AG04449 (cell line): ENCODE measurements at regions not wholly inside any gene's neighbourhood (a gene's known extent, or its start where the extent isn't known, plus 50 kb on each side); places are given as distances from the start of the nearest gene placed in this dataset.

Experiments used
- CTCF ChIA-PET: fragments of 350-600 bp; formaldehyde crosslinking; extraction: SDS; loops from one replicate; lab custom pipeline; 2021; ENCODE audit warnings: antibody characterized with exemption; lab: Yijun Ruan, JAX
- POLR2A ChIA-PET: fragments of 400-600, 350-600 bp; formaldehyde crosslinking; extraction: SDS; loops from one replicate; lab custom pipeline; 2020; ENCODE audit warnings: antibody characterized with exemption, inconsistent platforms; lab: Yijun Ruan, JAX
- DNase-seq: peaks from one replicate; pipeline ENCODE4 v3.0.0-alpha.2; 2010; ENCODE audit warnings: low read depth, low spot score
- H3K4me3 ChIP-seq: 2 replicates; pipeline ENCODE4 v1.5.1; 2011; ENCODE audit warnings: low read depth, mild to moderate bottlenecking, control low read depth, low read length
- TF ChIP-seq, protein P1 (sequence below): IDR thresholded peaks from one replicate; pipeline ENCODE4 v1.5.1; 2011; ENCODE audit warnings: mild to moderate bottlenecking, moderate library complexity, low read length, control low read depth, inconsistent platforms; ENCODE audit not compliant: insufficient read depth; ENCODE audit errors: missing control alignments

DNA sequence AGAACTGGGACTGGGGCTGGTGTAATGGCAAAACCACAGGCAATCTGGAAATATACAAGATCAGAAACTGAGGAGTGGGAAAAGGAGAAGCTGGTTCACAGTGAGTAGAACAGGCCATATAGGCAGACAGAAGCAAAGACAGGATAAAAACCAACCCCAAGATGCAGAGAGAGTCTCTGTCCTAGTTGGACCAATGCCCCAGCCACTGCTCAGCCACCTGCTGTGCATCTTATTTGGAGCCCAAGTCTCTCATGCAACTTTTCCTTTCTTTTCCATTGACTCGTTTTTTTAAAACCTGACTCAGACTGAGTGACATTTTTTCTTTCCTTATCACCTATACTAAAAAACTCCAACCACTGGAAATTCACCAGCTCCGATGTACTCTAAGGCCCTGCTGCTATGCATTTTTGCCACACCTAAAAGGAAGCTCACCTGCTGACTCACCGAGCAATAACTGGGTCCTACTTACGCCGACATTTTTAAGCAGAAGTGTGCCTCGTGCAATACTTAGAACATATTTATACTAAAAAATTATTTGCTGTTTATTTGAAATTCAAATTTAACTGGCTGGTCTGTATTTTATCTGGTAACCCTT lies 100.8 kb upstream of the XYLT1 start:
- TF ChIP-seq, protein P1, sequence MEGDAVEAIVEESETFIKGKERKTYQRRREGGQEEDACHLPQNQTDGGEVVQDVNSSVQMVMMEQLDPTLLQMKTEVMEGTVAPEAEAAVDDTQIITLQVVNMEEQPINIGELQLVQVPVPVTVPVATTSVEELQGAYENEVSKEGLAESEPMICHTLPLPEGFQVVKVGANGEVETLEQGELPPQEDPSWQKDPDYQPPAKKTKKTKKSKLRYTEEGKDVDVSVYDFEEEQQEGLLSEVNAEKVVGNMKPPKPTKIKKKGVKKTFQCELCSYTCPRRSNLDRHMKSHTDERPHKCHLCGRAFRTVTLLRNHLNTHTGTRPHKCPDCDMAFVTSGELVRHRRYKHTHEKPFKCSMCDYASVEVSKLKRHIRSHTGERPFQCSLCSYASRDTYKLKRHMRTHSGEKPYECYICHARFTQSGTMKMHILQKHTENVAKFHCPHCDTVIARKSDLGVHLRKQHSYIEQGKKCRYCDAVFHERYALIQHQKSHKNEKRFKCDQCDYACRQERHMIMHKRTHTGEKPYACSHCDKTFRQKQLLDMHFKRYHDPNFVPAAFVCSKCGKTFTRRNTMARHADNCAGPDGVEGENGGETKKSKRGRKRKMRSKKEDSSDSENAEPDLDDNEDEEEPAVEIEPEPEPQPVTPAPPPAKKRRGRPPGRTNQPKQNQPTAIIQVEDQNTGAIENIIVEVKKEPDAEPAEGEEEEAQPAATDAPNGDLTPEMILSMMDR: no peak
- no peak for DNase-seq
- no peak overlapping the region for H3K4me3 ChIP-seq
- ChIA-PET POLR2A (no interaction called here), CTCF (interaction anchor here (1.9 to 8.1 kb wide), 4 partner anchors 8 to 97 kb away, joined by 5 to 59 read pairs (median 12); no protein-coding TSS in a partner anchor)

DNA sequence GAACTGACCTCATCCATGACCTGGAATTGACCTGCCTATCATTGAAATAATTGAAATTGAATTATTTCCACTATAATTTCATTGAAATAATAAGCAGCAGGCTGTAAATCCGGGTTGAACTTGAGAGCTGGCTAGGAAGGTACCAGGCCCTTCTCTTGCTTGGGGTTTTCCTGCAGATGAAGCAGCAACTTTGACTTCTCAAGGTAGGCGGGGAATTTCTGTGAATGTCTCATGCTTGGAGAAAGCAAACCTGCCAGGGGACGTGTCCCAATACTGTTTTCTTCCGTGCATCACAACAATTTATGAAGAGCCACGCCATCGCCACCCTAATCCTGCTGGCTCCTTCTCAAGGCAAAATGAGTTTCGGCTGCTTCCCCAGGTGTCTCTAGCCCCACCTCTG lies 97.5 kb upstream of the XYLT1 start:
- DNase-seq: no peak
- CTCF ChIA-PET: interaction anchor here (1.1 to 8.1 kb wide), 3 partner anchors 11 to 261 kb away, joined by 3 to 59 read pairs (median 13); no protein-coding TSS in a partner anchor
- TF ChIP-seq, protein P1: no peak
- no peak overlapping the region for H3K4me3 ChIP-seq
- POLR2A ChIA-PET: no interaction called here

DNA sequence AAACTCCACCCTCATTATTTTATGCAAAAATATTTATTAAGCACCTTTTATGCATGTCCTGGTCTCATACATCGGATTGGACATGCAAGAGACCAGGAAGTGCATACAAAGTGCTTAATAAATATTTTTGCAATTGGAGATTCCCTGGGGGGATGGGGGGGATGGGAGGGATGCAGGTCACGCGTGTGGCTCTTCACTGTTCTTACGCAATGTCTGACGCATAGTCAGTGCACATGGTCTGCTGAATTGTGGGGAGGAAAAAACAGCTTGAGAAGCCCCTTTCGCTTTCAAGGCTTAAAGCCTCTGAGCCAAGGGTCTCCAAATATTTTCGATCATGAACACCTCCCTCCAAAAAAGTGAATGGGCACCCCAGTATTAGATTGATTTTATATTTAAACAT lies 96.7 kb upstream of the XYLT1 start:
- no peak overlapping the region for H3K4me3 ChIP-seq
- TF ChIP-seq, protein P1: no peak
- ChIA-PET CTCF (interaction anchor here (1.1 to 8.1 kb wide), 3 partner anchors 11 to 261 kb away, joined by 3 to 59 read pairs (median 13); no protein-coding TSS in a partner anchor), POLR2A (no interaction called here)
- DNase-seq: no peak

DNA sequence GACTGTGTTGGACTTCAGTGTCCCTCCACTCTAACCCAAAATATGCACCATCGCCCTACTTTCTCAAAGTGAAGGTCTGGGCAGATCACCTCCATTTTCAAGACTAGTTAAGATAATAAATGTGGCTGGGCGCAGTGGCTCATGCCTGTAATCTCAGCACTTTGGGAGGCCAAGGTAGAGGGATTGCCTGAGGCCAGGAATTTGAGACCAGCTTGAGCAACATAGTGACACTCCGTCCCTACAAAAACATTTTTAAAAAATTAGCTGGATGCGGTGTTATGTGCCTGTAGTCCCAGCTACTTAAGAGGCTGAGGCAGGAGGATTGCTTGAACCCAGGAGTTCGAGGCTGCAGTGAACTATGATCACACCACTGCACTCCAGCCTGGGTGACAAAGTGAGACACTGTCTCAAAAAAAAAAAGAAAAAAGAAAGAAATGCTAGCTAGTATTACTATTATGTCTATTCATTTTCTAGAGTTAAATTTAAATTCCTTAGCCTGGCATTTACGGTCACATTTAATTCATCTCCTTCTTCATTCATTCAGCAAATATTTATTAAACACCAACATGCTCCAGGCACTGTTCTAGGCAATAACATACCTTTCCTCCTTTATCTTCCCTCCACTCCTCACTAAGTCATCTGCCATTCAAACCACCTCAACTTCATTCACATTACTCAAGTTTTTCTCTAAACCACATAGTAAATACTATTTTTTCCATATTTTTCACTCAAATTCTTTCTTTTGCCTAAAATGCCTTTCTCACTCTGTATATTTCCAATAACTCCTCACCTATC lies 96.1 kb upstream of the XYLT1 start:
- CTCF ChIA-PET: interaction anchor here (0.9 to 8.1 kb wide), 3 partner anchors 10 to 13 kb away, joined by 4 to 59 read pairs (median 6); no protein-coding TSS in a partner anchor
- POLR2A ChIA-PET: no interaction called here
- no peak overlapping the region for H3K4me3 ChIP-seq
- TF ChIP-seq, protein P1: no peak
- DNase-seq: no peak

DNA sequence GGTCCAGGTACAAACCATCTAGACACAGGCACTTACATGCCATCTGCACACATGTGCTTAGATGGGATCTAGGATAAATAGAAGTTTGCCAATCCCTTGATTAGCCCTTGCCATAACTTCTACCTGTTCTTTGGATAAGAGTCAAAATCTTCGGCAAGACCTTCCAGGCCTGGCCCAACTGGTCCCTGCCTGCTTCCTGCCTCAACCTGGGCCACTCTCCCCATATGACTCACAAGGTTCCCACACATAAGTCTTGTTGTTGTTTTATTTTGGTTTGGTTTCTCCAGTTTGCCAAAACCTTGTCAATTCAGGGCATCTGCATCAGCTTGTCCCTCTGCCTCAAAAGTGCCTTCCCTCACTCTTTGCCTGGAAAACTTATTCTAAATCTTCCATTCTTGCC lies 95.3 kb upstream of the XYLT1 start:
- no peak for DNase-seq
- no peak overlapping the region for H3K4me3 ChIP-seq
- ChIA-PET CTCF (interaction anchor here (0.8 to 8.1 kb wide), 5 partner anchors 9 to 14 kb away, joined by 3 to 59 read pairs (median 6); no protein-coding TSS in a partner anchor), POLR2A (no interaction called here)
- TF ChIP-seq, protein P1: no peak

DNA sequence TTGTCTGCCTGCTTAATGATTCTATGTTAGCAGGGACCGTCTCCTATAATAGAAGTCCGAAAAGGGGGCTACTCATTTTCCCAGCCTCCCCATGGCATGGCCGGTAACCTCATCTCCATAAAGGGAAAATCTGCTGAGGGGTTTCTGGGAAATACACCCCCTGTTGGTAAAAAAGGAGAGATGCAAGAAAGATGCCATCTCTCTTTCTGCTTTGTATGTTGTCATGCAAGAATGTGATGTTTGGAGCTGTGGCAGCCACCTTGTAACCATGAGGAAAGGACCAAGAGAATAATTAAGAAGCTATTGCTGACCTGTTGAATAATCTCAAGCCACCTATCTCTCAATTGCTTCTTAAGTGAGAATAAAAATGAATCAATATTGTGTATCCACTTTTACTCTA lies 94.8 kb upstream of the XYLT1 start:
- H3K4me3 ChIP-seq: no peak overlapping the region
- ChIA-PET CTCF (interaction anchor here (0.8 to 8.1 kb wide), 4 partner anchors 8 to 14 kb away, joined by 3 to 59 read pairs (median 6); no protein-coding TSS in a partner anchor), POLR2A (interaction anchor here (1.2 kb wide), 1 partner anchor 10 kb away, joined by 4 read pairs; no protein-coding TSS in a partner anchor)
- no peak for DNase-seq
- TF ChIP-seq, protein P1: no peak
